NB4 (cell line): ENCODE measurements at regions not wholly inside any gene's neighbourhood (a gene's known extent, or its start where the extent isn't known, plus 50 kb on each side); places are given as distances from the start of the nearest gene placed in this dataset.

ENCODE experiments used
- DNase-seq: peaks from one replicate; pipeline ENCODE4 v3.0.0; 2010; ENCODE audit warnings: low read depth
- H3K4me3 ChIP-seq: one replicate; pipeline ENCODE4 v1.5.1; 2011; ENCODE audit warnings: mild to moderate bottlenecking, low read depth, low read length, moderate library complexity
- MYC ChIP-seq: IDR thresholded peaks from 2 replicates; pipeline ENCODE4 v1.6.1; 2011; ENCODE audit warnings: low read depth, low read length
- POLR2A ChIP-seq: IDR thresholded peaks from 2 replicates; pipeline ENCODE4 v1.6.1; 2011; ENCODE audit warnings: mild to moderate bottlenecking; ENCODE audit not compliant: insufficient read length; ENCODE audit errors: extremely low read depth
- TF ChIP-seq, protein P1 (sequence below): IDR thresholded peaks from 2 replicates; pipeline ENCODE4 v1.6.1; 2011; ENCODE audit warnings: low read depth, low read length
- TF ChIP-seq, protein P2 (sequence below): IDR thresholded peaks from one replicate; pipeline ENCODE4 v1.5.1; 2012; ENCODE audit warnings: low read depth, low read length

DNA sequence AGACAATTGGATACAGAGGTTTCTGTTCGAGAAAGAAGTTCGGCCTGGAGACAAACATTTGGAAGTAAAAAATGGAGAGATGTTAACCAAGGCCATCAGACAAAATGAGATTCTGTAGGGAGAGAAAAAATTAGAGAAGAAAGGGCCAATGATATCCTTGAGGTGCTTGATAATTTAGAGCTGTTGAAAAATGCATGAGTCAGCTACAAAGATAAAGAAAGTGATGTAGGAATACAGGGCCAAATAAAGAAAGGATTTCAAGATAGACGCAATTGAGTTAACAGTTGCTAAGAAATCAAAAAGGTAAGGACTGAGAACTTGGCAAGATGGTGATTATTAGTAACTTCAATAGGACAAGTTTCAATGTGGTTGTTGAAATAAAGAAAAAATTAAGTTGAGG, 384.2 kb upstream of the SEMA3A start:
- no peak overlapping the region for H3K4me3 ChIP-seq
- no peak for TF ChIP-seq POLR2A
- TF ChIP-seq, protein P1, sequence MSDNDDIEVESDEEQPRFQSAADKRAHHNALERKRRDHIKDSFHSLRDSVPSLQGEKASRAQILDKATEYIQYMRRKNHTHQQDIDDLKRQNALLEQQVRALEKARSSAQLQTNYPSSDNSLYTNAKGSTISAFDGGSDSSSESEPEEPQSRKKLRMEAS: no peak
- TF ChIP-seq, protein P2, sequence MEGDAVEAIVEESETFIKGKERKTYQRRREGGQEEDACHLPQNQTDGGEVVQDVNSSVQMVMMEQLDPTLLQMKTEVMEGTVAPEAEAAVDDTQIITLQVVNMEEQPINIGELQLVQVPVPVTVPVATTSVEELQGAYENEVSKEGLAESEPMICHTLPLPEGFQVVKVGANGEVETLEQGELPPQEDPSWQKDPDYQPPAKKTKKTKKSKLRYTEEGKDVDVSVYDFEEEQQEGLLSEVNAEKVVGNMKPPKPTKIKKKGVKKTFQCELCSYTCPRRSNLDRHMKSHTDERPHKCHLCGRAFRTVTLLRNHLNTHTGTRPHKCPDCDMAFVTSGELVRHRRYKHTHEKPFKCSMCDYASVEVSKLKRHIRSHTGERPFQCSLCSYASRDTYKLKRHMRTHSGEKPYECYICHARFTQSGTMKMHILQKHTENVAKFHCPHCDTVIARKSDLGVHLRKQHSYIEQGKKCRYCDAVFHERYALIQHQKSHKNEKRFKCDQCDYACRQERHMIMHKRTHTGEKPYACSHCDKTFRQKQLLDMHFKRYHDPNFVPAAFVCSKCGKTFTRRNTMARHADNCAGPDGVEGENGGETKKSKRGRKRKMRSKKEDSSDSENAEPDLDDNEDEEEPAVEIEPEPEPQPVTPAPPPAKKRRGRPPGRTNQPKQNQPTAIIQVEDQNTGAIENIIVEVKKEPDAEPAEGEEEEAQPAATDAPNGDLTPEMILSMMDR: no peak
- TF ChIP-seq MYC: no peak
- no peak for DNase-seq

DNA sequence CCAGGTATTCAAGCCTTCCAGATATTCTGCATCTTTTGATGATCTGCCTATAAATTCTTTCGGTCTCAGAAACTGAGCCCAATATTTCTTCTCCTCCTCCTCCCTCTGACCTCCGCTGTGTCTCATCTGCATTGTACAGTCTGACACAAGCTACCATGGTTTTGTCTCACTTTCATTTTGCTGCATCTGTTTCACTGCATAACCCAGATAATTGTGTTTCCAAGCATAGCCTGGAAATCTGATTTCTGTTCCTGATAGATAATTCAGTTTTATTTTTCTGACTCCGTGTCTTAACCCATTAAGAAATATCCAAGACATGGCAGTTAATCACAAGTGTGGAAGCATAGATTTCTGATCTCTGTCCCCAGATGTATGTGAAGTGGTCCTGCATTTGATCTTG, 374.2 kb upstream of the SEMA3A start:
- DNase-seq: no peak
- TF ChIP-seq MYC: no peak
- TF ChIP-seq, protein P1: no peak
- TF ChIP-seq, protein P2: no peak
- no peak for TF ChIP-seq POLR2A
- no peak overlapping the region for H3K4me3 ChIP-seq

DNA sequence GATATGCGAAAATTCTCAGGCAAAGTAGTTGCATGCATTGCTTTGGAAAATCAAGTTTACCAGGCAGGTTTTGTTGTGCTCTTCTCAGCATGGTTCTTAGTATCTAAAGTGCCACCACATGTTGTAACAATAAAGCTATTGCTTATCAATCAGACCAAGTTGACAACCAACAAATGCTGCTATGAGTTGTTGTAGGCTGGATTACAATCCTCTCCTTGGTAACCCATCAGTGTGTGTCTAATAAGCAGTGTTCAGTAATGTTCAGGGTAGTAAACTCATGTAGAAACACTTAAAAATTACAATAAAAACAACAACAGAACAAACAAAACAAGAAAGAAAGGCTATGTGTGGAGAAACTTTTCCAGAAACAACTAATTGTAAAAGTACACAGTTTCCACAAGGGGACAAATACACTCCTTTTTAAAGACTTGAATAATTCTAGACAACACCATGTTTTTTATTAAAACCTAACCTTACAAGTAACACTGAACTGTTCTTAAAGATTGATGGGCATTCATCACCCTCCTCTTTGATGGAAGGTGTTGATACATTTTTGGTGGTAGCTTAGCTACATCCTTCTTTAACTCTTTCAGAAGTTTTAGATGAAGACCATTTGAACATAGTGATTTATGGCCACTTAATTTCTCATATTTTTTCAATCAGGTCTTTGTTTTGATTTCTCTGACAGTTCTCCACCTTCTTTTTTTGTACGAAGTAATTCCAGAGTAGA, 370.9 kb upstream of the SEMA3A start:
- no peak overlapping the region for H3K4me3 ChIP-seq
- DNase-seq: no peak
- TF ChIP-seq MYC: no peak
- TF ChIP-seq, protein P2: no peak

DNA sequence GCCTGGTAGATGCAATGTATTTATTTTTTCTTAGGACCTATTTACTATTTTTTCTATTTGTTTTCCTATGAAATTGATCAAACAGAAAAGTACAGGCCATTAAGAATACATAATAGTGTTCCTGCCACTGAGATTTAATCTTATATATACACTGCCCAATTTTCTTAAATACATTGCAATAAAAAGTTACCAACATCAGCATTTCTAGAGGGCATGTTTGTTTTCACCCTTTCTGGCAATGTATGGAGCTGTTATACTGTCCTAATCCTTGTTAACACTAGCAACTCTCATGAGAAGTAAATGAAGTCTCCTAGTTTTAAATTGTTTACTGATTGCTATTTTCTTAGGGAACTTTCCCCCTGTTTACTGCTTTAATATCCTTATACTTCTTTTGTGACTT, 359.1 kb upstream of the SEMA3A start:
- TF ChIP-seq MYC (no peak), POLR2A (no peak)
- TF ChIP-seq, protein P2: no peak
- TF ChIP-seq, protein P1: no peak
- H3K4me3 ChIP-seq: no peak overlapping the region
- DNase-seq: no peak

DNA sequence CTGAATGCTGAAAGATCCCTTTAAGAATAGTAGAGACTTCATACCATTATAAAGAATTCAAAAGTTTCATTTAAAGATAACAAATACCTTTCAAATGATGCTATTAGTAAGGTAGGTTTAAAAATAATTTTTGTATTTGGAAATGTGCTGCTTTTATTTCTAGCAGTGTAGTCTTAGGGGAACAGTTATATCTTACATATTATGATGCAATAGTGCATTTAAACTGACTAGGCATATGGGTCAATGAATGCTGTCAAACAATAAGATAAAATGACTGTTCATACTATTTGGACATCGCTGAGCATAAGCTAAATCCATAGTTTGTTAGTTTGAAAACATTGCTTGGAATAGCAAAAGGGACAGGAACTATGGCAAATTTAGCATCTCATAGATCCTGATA, 354.8 kb upstream of the SEMA3A start:
- TF ChIP-seq POLR2A (no peak), MYC (no peak)
- TF ChIP-seq, protein P1: no peak
- TF ChIP-seq, protein P2: no peak
- no peak for DNase-seq
- H3K4me3 ChIP-seq: no peak overlapping the region
